ENCODE measurements at regions not wholly inside any gene's neighbourhood (a gene's known extent, or its start where the extent isn't known, plus 50 kb on each side); places are given as distances from the start of the nearest gene placed in this dataset.

GRCh38 chr4:124206779-124207605, 505.5 kb downstream of the ANKRD50 start:
- intact Hi-C loops (cut with DNase I) = no loop called here
- TF ChIP-seq, protein P1, sequence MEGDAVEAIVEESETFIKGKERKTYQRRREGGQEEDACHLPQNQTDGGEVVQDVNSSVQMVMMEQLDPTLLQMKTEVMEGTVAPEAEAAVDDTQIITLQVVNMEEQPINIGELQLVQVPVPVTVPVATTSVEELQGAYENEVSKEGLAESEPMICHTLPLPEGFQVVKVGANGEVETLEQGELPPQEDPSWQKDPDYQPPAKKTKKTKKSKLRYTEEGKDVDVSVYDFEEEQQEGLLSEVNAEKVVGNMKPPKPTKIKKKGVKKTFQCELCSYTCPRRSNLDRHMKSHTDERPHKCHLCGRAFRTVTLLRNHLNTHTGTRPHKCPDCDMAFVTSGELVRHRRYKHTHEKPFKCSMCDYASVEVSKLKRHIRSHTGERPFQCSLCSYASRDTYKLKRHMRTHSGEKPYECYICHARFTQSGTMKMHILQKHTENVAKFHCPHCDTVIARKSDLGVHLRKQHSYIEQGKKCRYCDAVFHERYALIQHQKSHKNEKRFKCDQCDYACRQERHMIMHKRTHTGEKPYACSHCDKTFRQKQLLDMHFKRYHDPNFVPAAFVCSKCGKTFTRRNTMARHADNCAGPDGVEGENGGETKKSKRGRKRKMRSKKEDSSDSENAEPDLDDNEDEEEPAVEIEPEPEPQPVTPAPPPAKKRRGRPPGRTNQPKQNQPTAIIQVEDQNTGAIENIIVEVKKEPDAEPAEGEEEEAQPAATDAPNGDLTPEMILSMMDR (IDR thresholded peaks at IDR 0.05; ENCODE audit: borderline replicate concordance, extremely low read depth, insufficient read depth) = no peak
- no peak overlapping the region for H3K4me3 ChIP-seq (ENCODE audit: low read length in 3 of 3)

DNA sequence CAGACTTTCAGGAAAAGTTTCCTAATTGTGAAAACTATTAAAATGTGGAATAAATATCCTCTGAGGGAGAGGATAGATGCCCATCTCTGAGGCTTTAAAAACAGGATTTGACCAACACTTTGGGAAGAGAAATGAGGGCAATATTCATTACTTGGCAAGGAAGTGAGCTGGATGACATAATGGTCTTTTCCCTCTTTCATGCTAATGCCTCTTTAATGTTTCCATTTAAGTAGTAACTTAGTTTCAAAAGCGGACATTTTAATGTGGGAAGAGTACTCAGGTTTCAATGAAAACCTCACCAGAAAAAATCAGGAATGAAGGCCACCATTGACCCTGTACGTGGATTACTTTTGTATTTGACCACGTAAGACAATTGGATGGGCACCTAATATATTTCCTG, 503.3 kb downstream of the ANKRD50 start:
- FAIRE-seq (no peak), DNase-seq (peak in 2 of 5 donors; percentile 16 to 19)
- peaks cover 0 to 2% (median 0%) of the 10 kb centered on the region in 3 donors for H3K4me1 ChIP-seq (ENCODE audit: control insufficient read depth in 2 of 3, insufficient read depth in 2 of 3, low read depth in 1 of 3, low read length in 3 of 3)
- TF ChIP-seq, protein P1 (IDR thresholded peaks at IDR 0.05; ENCODE audit: borderline replicate concordance, extremely low read depth, insufficient read depth) = no peak
- no peak overlapping the region for H3K27ac ChIP-seq (ENCODE audit: low read depth in 2 of 2, low read length in 2 of 2)
- no peak overlapping the region for H3K9ac ChIP-seq (ENCODE audit: low read length in 3 of 3)
- no peaks in the 10 kb centered on the region for H3K9me3 ChIP-seq (ENCODE audit: control insufficient read depth in 2 of 3, insufficient read depth in 1 of 3, low read length in 3 of 3)
- H3K27me3 ChIP-seq (ENCODE audit: control insufficient read depth, insufficient read depth, low read length) = no peaks in the 10 kb centered on the region
- intact Hi-C loops (cut with DNase I) = no loop called here
- H3K4me3 ChIP-seq (ENCODE audit: low read length in 3 of 3) = no peak overlapping the region
- H3K36me3 ChIP-seq (ENCODE audit: control insufficient read depth in 2 of 3, insufficient read depth in 3 of 3, low read length in 3 of 3) = no peaks in the 10 kb centered on the region

More at GRCh38 chr4:124206779-124207605, 505.5 kb downstream of the ANKRD50 start:
- H3K27ac ChIP-seq (ENCODE audit: low read depth in 2 of 2, low read length in 2 of 2) = no peak overlapping the region
- H3K36me3 ChIP-seq (ENCODE audit: control insufficient read depth in 2 of 3, insufficient read depth in 3 of 3, low read length in 3 of 3) = no peaks in the 10 kb centered on the region
- H3K4me1 ChIP-seq (ENCODE audit: control insufficient read depth in 2 of 3, insufficient read depth in 2 of 3, low read depth in 1 of 3, low read length in 3 of 3) = no peaks in the 10 kb centered on the region
- H3K9me3 ChIP-seq (ENCODE audit: control insufficient read depth in 2 of 3, insufficient read depth in 1 of 3, low read length in 3 of 3) = no peaks in the 10 kb centered on the region
- no peaks in the 10 kb centered on the region for H3K27me3 ChIP-seq (ENCODE audit: control insufficient read depth, insufficient read depth, low read length)
- no peak for DNase-seq
- FAIRE-seq = no peak
- no peak overlapping the region for H3K9ac ChIP-seq (ENCODE audit: low read length in 3 of 3)

DNA sequence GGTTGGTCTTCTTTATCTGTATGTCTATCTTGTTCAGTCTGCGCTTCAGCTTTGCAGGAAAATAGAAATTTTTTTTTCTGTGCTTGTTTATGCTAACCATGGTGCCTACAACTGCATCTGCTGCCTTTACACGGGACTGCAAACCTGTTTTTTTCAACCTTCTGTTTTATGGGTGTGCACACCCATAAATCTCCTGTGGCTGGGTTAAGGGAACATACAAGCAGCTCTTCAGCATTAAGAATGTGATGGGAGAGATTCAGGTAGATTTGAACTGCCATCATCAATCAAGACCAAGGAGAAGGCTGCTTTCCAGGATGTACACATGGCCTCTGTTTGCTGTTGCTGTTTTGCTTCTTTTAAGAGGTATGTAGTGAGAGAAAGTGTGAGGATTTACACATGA, 502.9 kb downstream of the ANKRD50 start:
- intact Hi-C loops (cut with DNase I) = no loop called here
- H3K9ac ChIP-seq (ENCODE audit: low read length in 3 of 3) = no peak overlapping the region
- no peak overlapping the region for H3K4me3 ChIP-seq (ENCODE audit: low read length in 3 of 3)

More for the DNA sequence above, 502.9 kb downstream of the ANKRD50 start:
- FAIRE-seq (no peak), DNase-seq (peak in 1 of 5 donors; percentile 6)
- no peaks in the 10 kb centered on the region for H3K27me3 ChIP-seq (ENCODE audit: control insufficient read depth, insufficient read depth, low read length)
- H3K9me3 ChIP-seq (ENCODE audit: control insufficient read depth in 2 of 3, insufficient read depth in 1 of 3, low read length in 3 of 3) = no peaks in the 10 kb centered on the region
- TF ChIP-seq, protein P1 (IDR thresholded peaks at IDR 0.05; ENCODE audit: borderline replicate concordance, extremely low read depth, insufficient read depth) = no peak
- no peak overlapping the region for H3K27ac ChIP-seq (ENCODE audit: low read depth in 2 of 2, low read length in 2 of 2)
- peaks cover 0 to 2% (median 0%) of the 10 kb centered on the region in 3 donors for H3K4me1 ChIP-seq (ENCODE audit: control insufficient read depth in 2 of 3, insufficient read depth in 2 of 3, low read depth in 1 of 3, low read length in 3 of 3)
- no peaks in the 10 kb centered on the region for H3K36me3 ChIP-seq (ENCODE audit: control insufficient read depth in 2 of 3, insufficient read depth in 3 of 3, low read length in 3 of 3)
